NCI-H2227 (cell line): ENCODE measurements at regions not wholly inside any gene's neighbourhood (a gene's known extent, or its start where the extent isn't known, plus 50 kb on each side); places are given as distances from the start of the nearest gene placed in this dataset.
A peak's percentile ranks its signal among the peaks of the same experiment; 100 is the strongest.

ENCODE experiments used
- DNase-seq: peaks from one replicate; lab custom pipeline; 2025; ENCODE audit not compliant: unreplicated experiment; lab: John Stamatoyannopoulos, UW

DNA sequence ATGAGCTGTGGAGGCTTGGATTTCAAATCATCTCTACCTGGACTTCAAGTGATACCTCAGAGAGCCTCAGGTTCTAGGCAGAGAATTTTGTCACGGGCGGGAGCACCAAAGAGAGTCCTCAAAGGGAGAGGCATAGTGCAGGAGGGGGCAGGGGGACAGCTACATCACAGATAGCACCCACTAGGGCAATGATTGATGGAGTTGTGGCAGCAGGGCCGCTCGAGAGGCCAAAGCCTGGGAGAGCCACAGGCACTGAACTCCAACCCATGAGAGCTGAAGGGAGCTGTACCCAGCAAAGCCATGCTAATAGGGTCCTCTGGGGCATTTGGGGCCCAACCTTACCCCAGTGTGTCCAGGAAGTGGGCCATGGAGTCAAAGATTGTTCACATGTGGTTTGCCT, 232.0 kb upstream of the PCDH15 start:
- no peak for DNase-seq

DNA sequence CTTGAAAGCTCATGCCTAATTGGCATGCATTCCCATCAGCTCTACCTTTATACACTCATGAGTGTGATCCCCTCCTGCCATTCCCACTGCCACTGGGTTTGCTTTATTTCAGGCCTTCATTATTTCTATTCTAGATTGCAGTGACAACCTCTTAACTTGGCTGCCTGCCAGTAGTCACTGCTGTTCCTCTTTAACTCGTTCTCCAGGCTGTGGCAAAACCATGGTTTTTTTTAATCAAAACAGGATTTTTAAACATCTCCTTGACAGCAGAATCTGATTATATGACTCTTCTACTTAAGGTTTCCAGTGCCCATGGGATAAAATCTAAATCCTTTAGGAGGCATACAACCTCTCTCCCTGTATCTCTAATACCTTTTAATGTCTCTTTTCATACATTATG, 223.7 kb upstream of the PCDH15 start:
- DNase-seq = peak; percentile 3

DNA sequence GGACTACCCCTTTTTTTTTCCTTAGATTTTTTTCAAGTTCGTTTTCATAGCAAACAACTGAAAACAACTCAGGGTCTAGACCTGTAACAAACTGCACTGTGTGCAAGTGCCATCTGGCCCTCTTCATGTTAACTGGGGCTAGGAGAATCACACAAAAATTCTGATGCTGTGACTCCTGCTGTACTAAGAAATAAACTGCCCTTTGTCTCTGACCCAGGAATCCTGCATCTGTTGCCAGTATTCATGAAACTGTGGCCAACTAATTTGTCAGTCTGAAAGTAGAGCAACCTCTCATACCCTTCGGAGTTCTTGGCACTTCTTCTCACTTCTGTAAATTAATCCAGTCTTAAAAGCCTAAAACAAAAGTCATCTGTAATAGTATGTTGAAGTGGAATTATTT, 218.4 kb upstream of the PCDH15 start:
- no peak for DNase-seq

- no peak for DNase-seq
Measured at GRCh38 chr10:55013318-55013717, 212.3 kb upstream of the PCDH15 start.

DNA sequence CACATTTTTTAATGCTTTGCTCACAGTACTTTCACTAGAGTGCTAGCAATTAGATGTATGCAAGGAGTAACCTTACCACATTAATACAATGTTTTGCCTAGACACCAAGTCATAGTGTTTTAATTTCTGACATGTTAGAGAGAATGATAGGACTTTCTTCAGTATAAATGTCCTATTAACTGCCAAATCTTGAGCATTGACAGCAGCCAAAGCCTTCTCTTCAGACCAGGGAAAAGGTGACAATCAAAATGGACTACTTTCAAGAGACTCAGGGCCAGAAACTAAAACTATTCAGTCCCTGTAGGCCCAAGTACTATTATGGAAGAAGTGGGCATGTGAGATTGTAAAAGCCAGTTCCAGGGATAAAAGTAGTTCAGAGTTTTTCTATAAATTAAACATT, 201.4 kb upstream of the PCDH15 start:
- no peak for DNase-seq

- DNase-seq = no peak
Measured at GRCh38 chr10:55001422-55001821, 200.4 kb upstream of the PCDH15 start.

GRCh38 chr10:54993148-54993547, 192.1 kb upstream of the PCDH15 start:
- no peak for DNase-seq

GRCh38 chr10:54985732-54986131, 184.7 kb upstream of the PCDH15 start:
- no peak for DNase-seq

DNA sequence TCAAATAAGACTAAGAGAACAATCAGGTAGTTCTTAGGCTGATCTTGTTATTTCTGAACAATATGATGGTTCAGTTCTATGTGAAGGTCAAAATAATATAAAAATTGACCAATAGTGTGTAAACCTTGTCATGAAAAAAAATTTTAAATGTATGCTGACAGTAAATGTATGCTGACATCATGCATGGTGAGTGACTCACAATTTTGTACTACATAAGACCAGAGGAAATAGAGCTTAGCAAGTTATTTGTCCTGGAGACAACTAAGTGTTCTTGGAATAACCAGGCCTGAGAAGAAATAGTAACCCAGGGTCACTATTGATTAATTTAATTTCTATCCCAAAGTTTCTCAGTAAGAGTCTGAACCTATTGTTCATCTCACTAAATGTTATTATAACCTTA, 182.2 kb upstream of the PCDH15 start:
- DNase-seq = no peak

- DNase-seq = no peak
Measured at GRCh38 chr10:54962134-54962900, 161.3 kb upstream of the PCDH15 start.

DNA sequence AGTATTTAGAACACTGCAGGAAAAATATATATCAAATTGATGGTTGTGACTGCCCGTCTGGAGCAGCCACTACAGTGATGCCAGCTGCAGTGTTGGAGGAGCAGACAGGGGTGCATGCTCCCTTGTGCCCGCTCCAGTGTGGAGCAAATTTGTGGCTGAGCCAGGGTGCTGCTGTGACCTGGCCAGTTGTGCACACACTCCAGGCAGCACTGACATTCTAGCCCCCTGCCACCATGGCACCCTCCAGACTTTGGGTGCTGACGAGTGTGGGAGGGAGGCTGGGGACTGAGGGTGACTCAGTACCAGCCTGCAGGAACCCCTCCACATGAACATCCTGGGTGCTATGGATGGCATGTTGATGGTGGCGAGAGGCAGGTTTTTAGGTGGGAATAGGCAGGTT, 160.0 kb upstream of the PCDH15 start:
- no peak for DNase-seq

GRCh38 chr10:54958844-54959243, 157.8 kb upstream of the PCDH15 start:
- DNase-seq = no peak

GRCh38 chr10:54947605-54948004, 146.6 kb upstream of the PCDH15 start:
- no peak for DNase-seq

DNA sequence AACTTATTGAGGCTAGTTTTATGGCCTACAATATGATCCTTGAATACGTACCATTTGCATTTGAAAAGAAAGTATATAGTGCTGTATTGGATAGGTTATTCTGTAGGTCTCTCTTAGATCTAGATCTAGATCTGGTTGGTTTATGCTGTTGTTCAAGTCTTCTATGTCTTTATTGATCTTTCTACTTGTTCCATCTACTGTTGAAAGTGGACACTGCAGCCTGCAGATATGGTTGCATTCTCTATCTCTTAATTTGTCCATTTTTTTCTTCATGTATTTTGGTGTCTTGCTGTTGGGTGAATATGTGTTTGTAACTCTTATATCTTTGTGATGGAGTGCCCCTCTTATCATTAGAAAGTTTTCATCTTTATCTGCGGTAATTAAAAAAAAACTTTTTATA, 139.4 kb upstream of the PCDH15 start:
- no peak for DNase-seq

- no peak for DNase-seq
Measured at GRCh38 chr10:54914049-54914448, 113.0 kb upstream of the PCDH15 start.

DNA sequence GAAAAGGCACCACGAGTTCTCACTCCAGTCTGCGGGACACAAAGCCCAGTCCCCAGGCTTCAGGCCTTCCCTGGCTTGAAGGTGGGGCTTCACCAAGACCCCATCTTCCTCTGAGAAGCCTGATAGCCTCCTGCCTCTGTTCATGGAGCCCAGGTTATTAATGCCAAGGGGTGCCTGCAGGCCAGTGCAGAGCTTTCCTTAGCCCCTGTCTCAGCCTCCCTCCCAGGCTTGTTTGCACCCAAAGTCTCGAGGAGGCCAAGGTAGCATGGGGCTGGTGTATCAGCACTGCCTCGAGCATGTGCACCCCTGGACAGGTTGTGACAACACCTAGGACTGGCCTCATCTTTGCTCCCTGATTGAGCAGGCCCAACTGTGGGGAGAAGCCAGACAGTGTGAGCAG, 108.1 kb upstream of the PCDH15 start:
- DNase-seq = no peak

GRCh38 chr10:54908019-54908418, 107.0 kb upstream of the PCDH15 start:
- DNase-seq = no peak

DNA sequence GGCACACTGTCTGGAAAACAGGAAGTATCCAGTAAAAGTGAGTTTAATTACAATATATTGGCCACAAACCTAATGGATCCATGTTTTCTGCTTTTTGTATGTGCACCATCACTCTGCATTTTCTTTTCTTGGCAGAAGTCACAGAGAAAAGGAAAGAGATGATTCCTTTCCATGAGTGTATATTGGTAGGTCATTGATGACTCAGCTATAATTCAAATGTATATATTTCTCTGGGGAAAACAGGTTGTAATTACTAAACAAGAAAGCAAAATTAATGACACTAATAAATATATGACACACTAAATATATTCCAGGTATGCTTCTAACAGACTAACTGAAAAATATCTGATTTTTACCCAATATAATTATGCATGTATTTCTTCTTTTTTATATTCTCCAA, 105.9 kb upstream of the PCDH15 start:
- DNase-seq = no peak

DNA sequence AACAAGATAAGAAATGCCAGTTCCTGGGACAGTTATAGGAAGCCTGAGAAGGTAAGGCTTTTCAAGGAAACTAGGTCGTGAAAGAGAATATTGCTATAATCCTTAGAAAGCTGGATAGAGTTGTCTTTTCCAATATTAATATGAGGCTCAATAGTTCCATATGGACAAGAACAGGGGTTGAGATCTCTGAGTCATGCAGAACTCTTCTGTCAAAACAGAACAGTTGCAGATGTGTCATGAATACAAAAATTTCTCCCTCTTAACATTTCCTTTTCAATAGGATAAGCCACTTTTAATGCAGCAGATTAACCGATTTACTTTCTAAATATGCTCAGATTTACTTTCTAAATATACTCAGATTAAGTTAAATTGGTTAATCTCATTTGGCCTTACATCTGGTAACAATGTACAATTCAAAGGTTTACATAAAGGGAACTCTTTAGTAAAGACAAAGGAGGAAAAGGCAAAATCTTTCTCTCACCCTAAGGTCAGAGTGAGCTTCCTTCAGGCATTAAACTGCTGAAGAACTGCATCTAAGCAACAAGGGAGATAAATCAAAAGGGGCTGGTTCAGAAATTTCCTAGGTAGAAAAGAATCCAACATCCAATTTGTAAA, 104.7 kb upstream of the PCDH15 start:
- DNase-seq = no peak

GRCh38 chr10:54904833-54905232, 103.8 kb upstream of the PCDH15 start:
- DNase-seq = no peak

- DNase-seq = no peak
Measured at GRCh38 chr10:54903745-54904144, 102.7 kb upstream of the PCDH15 start.

GRCh38 chr10:54900584-54900983, 99.6 kb upstream of the PCDH15 start:
- DNase-seq = no peak

DNA sequence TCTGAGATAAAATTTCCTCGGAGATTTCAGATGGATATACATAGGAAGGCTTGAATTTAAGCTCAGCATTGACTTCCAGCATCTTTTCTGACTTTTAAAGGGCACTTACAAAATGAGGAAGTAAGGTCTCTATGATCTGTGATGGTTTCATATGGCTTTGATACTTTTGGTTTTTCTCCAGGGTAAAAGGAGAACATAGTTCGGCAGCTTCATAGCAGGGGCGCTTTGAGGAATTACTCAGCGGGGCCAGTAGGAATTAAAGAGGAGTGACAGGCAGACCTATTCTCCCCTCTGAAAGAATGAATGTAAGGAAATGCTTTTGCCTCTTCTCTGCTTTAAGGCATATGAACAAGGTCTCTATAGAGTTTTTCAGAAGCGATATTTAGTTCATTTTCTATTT, 80.0 kb upstream of the PCDH15 start:
- no peak for DNase-seq
